ENCODE measurements at regions not wholly inside any gene's neighbourhood (a gene's known extent, or its start where the extent isn't known, plus 50 kb on each side); places are given as distances from the start of the nearest gene placed in this dataset.
"Not testable (repeated sequence)": the region's sequence is repeated elsewhere in the genome, so short reads cannot be mapped to it uniquely, and the experiment has no call there.

- Histone ChIP-seq H3K27me3 (no peaks in the 10 kb centered on the region), H3K4me3 (no peak overlapping the region), H3K9me3 (no peaks in the 10 kb centered on the region), H3K27ac (no peak overlapping the region), H3K36me3 (no peaks in the 10 kb centered on the region), H3K4me1 (peaks cover 0 to 11% (median 0%) of the 10 kb centered on the region in 4 donors)
- no peak for DNase-seq
- TF ChIP-seq POLR2A (IDR thresholded peaks at IDR 0.05) = no peak
- no peak for TF ChIP-seq EP300 (IDR thresholded peaks at IDR 0.05)
- no peak for TF ChIP-seq POLR2AphosphoS5 (IDR thresholded peaks at IDR 0.05)
- TF ChIP-seq CTCF (IDR thresholded peaks at IDR 0.05) = no peak
- intact Hi-C loops (cut with DNase I; ENCODE audit: low total_unique reads) = no loop called here
- WGBS, 5 donors = 89 to 100% (median 95%) methylated on average over 1 of the region's 1 CpG
Observed at GRCh38 chr2:144114760-144115159, 405.2 kb downstream of the ZEB2 start.

GRCh38 chr2:144111437-144111836 is 408.5 kb downstream of the ZEB2 start:
- Histone ChIP-seq H3K9me3 (peaks cover 0 to 2% (median 0%) of the 10 kb centered on the region in 4 donors), H3K27me3 (no peaks in the 10 kb centered on the region), H3K36me3 (no peaks in the 10 kb centered on the region), H3K4me1 (peaks cover 0 to 4% (median 0%) of the 10 kb centered on the region in 4 donors), H3K27ac (no peak overlapping the region), H3K4me3 (no peak overlapping the region)
- intact Hi-C loops (cut with DNase I; ENCODE audit: low total_unique reads) = no loop called here
- DNase-seq = peak in 1 of 2 donors; percentile 52
- WGBS, 5 donors = 70 to 85% (median 83%) methylated on average over 2 of the region's 2 CpGs
- TF ChIP-seq POLR2A (IDR thresholded peaks at IDR 0.05) = no peak
- no peak for TF ChIP-seq POLR2AphosphoS5 (IDR thresholded peaks at IDR 0.05)
- TF ChIP-seq CTCF (IDR thresholded peaks at IDR 0.05) = no peak
- no peak for TF ChIP-seq EP300 (IDR thresholded peaks at IDR 0.05)

GRCh38 chr2:144106104-144106503 is 413.8 kb downstream of the ZEB2 start:
- H3K36me3 ChIP-seq; H3K27me3 ChIP-seq; H3K4me1 ChIP-seq; H3K27ac ChIP-seq; H3K4me3 ChIP-seq; intact Hi-C loops (cut with DNase I; ENCODE audit: low total_unique reads); DNase-seq: not testable (repeated sequence)
- WGBS, 5 donors = 94 to 100% (median 95%) methylated on average over 3 of the region's 3 CpGs
- H3K9me3 ChIP-seq = peaks cover 0 to 25% (median 7%) of the 10 kb centered on the region in 4 donors

- no peak overlapping the region for H3K27ac ChIP-seq
- H3K27me3 ChIP-seq = no peaks in the 10 kb centered on the region
- H3K4me1 ChIP-seq = peaks cover 0 to 24% (median 5%) of the 10 kb centered on the region in 4 donors
- H3K9me3 ChIP-seq = peaks cover 0 to 25% (median 7%) of the 10 kb centered on the region in 4 donors
- H3K4me3 ChIP-seq = no peak overlapping the region
- peaks cover 0 to 6% (median 0%) of the 10 kb centered on the region in 4 donors for H3K36me3 ChIP-seq
- no peak for DNase-seq
- 81 to 97% (median 92%) methylated on average over 2 of the region's 2 CpGs for WGBS, 5 donors
- TF ChIP-seq POLR2A (IDR thresholded peaks at IDR 0.05) (no peak), EP300 (IDR thresholded peaks at IDR 0.05) (no peak)
- intact Hi-C loops (cut with DNase I; ENCODE audit: low total_unique reads) = no loop called here
Observed at GRCh38 chr2:144102386-144102785, 417.5 kb downstream of the ZEB2 start.

GRCh38 chr2:144099780-144100377 is 420.0 kb downstream of the ZEB2 start:
- H3K27ac ChIP-seq = no peak overlapping the region
- TF ChIP-seq CTCF (IDR thresholded peaks at IDR 0.05) = no peak

More at GRCh38 chr2:144099780-144100377, 420.0 kb downstream of the ZEB2 start:
- no peaks in the 10 kb centered on the region for H3K27me3 ChIP-seq
- peaks cover 0 to 10% (median 7%) of the 10 kb centered on the region in 4 donors for H3K9me3 ChIP-seq
- WGBS, 5 donors = 40 to 64% (median 42%) methylated on average over 6 of the region's 6 CpGs
- DNase-seq = peak in 1 of 2 donors; percentile 16
- H3K4me3 ChIP-seq = no peak overlapping the region
- intact Hi-C loops (cut with DNase I; ENCODE audit: low total_unique reads) = no loop called here
- peaks cover 0 to 28% (median 5%) of the 10 kb centered on the region in 4 donors for H3K4me1 ChIP-seq
- peaks cover 0 to 6% (median 0%) of the 10 kb centered on the region in 4 donors for H3K36me3 ChIP-seq
